ENCODE measurements at regions not wholly inside any gene's neighbourhood (a gene's known extent, or its start where the extent isn't known, plus 50 kb on each side); places are given as distances from the start of the nearest gene placed in this dataset.

- no peaks in the 10 kb centered on the region for H3K9me3 Mint-ChIP-seq
- H3K36me3 Mint-ChIP-seq (ENCODE audit: low read depth) = no peaks in the 10 kb centered on the region
- TF ChIP-seq CTCF (IDR thresholded peaks at IDR 0.05) = no peak
- CTCF ChIA-PET = no interaction called here
- no peak overlapping the region for H3K4me3 Mint-ChIP-seq
- ATAC-seq (ENCODE audit: low read depth) (no peak), DNase-seq (no peak)
- no peaks in the 10 kb centered on the region for H3K4me1 Mint-ChIP-seq
- no peaks in the 10 kb centered on the region for H3K27me3 Mint-ChIP-seq
- intact Hi-C loops (cut with micrococcal nuclease) = no loop called here
- H3K27ac Mint-ChIP-seq = no peak overlapping the region
- POLR2A ChIA-PET = no interaction called here
Observed at GRCh38 chr1:190699165-190699564, 221.5 kb upstream of the BRINP3 start.

- TF ChIP-seq CTCF (IDR thresholded peaks at IDR 0.05) = no peak
Observed at GRCh38 chr1:190708418-190709057, 230.9 kb upstream of the BRINP3 start.

GRCh38 chr1:190711069-190711468 lies 233.4 kb upstream of the BRINP3 start:
- intact Hi-C loops (cut with micrococcal nuclease) = no loop called here
- Mint-ChIP-seq H3K9me3 (peaks cover 9% of the 10 kb centered on the region), H3K4me1 (no peaks in the 10 kb centered on the region), H3K27me3 (no peaks in the 10 kb centered on the region), H3K27ac (no peak overlapping the region), H3K4me3 (no peak overlapping the region), H3K36me3 (ENCODE audit: low read depth) (no peaks in the 10 kb centered on the region)
- DNase-seq (no peak), ATAC-seq (ENCODE audit: low read depth) (no peak)
- CTCF ChIA-PET = no interaction called here
- no peak for TF ChIP-seq CTCF (IDR thresholded peaks at IDR 0.05)
- POLR2A ChIA-PET = no interaction called here

More at GRCh38 chr1:190708418-190709057, 230.9 kb upstream of the BRINP3 start:
- Mint-ChIP-seq H3K4me3 (no peak overlapping the region), H3K36me3 (ENCODE audit: low read depth) (no peaks in the 10 kb centered on the region), H3K9me3 (peaks cover 9% of the 10 kb centered on the region), H3K27ac (no peak overlapping the region), H3K4me1 (no peaks in the 10 kb centered on the region), H3K27me3 (no peaks in the 10 kb centered on the region)
- intact Hi-C loops (cut with micrococcal nuclease) = no loop called here
- POLR2A ChIA-PET = no interaction called here
- CTCF ChIA-PET = no interaction called here
- ATAC-seq (ENCODE audit: low read depth) (no peak), DNase-seq (no peak)

- H3K27ac Mint-ChIP-seq = no peak overlapping the region
Observed at GRCh38 chr1:190717055-190717454, 239.4 kb upstream of the BRINP3 start.

GRCh38 chr1:190736971-190737590 lies 259.4 kb upstream of the BRINP3 start:
- ChIA-PET CTCF (no interaction called here), POLR2A (no interaction called here)
- intact Hi-C loops (cut with micrococcal nuclease) = no loop called here
- ATAC-seq (ENCODE audit: low read depth) = no peak
- Mint-ChIP-seq H3K4me1 (no peaks in the 10 kb centered on the region), H3K36me3 (ENCODE audit: low read depth) (no peaks in the 10 kb centered on the region), H3K4me3 (no peak overlapping the region), H3K9me3 (peaks cover 2% of the 10 kb centered on the region), H3K27me3 (no peaks in the 10 kb centered on the region), H3K27ac (no peak overlapping the region)
- DNase-seq = no peak
- TF ChIP-seq CTCF (IDR thresholded peaks at IDR 0.05) = no peak

More at GRCh38 chr1:190717055-190717454, 239.4 kb upstream of the BRINP3 start:
- ATAC-seq (ENCODE audit: low read depth) = no peak
- DNase-seq = no peak
- ChIA-PET CTCF (no interaction called here), POLR2A (no interaction called here)
- intact Hi-C loops (cut with micrococcal nuclease) = no loop called here
- Mint-ChIP-seq H3K27me3 (no peaks in the 10 kb centered on the region), H3K9me3 (peaks cover 2% of the 10 kb centered on the region), H3K4me1 (no peaks in the 10 kb centered on the region), H3K36me3 (ENCODE audit: low read depth) (no peaks in the 10 kb centered on the region), H3K4me3 (no peak overlapping the region)
- no peak for TF ChIP-seq CTCF (IDR thresholded peaks at IDR 0.05)
